Uterus (tissue), 2 donors: ENCODE measurements at regions not wholly inside any gene's neighbourhood (a gene's known extent, or its start where the extent isn't known, plus 50 kb on each side); places are given as distances from the start of the nearest gene placed in this dataset.

ENCODE experiments used
- CTCF ChIP-seq, 4 experiments: fragments of 200-600 bp in 2 of 4; fragments of 450-650 bp in 2 of 4; sonication (generic) in 2 of 4; IDR thresholded peaks; one replicate each; pipeline ENCODE4 v1.5.1; 2016 to 2019; ENCODE audit warnings: antibody characterized with exemption in 4 of 4, mild to moderate bottlenecking in 2 of 4, moderate library complexity in 1 of 4
- POLR2A ChIP-seq, 2 donors: fragments of 450-650 bp; IDR thresholded peaks; one replicate each; pipeline ENCODE4 v1.6.1; 2016; ENCODE audit warnings: antibody characterized with exemption in 2 of 2, mild to moderate bottlenecking in 1 of 2, moderate library complexity in 1 of 2

- TF ChIP-seq CTCF (IDR thresholded peaks at IDR 0.05): no peak
- TF ChIP-seq POLR2A (IDR thresholded peaks at IDR 0.05): no peak
These were observed 572.6 kb downstream of the TRIB2 start for GRCh38 chr2:13289310-13289709.
